Activated T-cell treated with anti-CD3 and anti-CD28 coated beads, Interleukin-2, amount 50 U/mL, for 48 hours (primary cell): ENCODE measurements at regions not wholly inside any gene's neighbourhood (a gene's known extent, or its start where the extent isn't known, plus 50 kb on each side); places are given as distances from the start of the nearest gene placed in this dataset.
"Not testable (repeated sequence)": the region's sequence is repeated elsewhere in the genome, so short reads cannot be mapped to it uniquely, and the experiment has no call there.

ENCODE experiments used
- DNase-seq, 2 experiments: peaks; one replicate each; pipeline ENCODE4 v3.0.0-alpha.2; 2020

DNA sequence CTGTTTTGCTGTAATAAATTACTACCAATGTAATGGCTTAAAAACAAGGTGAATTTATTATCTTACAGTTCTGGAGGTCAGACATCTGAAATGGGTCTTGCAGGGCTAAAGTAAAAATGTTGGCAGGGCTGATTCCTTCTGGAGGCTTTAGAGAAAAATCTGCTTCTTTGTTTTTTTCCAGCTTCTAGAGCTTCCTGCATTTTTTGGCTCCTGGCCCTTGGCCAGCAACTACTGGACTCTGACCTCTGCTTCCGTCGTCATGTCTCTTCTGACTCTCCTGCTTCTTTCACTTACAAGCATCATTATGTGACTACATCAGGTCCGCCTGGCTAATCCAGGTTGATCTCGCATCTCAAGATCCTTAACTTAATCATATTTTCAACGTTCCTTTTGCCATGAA lies 350.9 kb downstream of the S1PR1 start:
- no peak for DNase-seq

DNA sequence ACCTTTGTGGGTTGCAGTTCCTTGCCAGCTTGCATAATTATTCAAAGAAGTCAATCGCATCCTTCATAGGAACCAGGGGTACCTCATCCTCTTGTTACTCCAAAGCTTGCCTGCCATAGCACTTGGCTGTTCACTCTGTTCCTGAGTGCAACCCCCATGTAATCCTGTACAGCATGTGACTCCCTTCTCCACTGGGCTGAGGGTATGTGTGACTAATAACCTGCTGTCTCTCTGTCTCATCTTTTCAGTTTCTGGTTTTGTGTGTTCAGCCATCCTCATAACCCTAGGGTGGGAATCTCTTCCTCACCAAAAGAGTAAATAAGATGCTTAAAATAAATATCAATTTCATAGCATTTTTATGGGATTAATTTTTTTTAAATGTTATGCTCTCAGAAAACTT lies 351.9 kb downstream of the S1PR1 start:
- DNase-seq, result no peak

DNA sequence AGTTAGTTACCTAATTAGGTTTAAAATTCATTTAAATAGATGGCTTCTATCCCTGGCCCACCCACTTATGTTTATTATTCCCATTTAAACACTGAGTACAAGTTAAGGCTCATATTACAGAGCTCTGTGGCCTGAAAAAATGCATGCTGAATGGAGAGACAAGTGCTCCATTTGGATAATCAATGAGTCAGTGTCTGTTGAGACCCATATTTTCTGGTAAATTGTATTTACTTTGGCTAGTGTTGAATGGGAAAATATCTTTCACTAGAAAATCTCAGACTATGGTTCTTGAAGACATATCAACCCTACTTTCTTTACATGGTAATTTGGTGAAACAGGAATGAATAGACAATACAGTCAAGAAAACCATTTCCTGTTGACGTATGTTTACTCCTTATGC lies 356.0 kb downstream of the S1PR1 start:
- no peak for DNase-seq

DNA sequence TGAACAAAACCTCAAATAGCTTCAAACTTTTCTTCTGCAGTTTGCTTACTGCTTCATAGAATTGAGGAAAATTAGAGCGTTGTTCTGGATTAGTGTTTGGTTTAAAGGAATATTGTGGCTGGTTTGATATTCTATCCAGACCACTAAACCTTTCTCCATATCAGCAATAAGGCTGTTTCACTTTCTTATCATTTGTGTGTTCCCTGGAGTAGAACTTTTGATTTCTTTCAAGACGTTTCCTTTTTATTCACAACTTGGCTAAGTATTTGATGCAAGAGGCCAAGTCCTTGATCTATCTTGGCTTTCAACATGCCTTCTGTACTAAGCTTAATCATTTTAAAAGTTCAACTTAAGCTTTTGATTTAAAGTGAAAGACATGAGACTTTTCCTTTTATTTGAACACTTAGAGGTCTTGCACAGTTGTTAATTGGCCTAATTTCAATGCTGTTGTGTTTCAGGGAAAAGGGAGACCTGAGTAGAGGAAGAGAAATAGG lies 359.1 kb downstream of the S1PR1 start:
- no peak for DNase-seq

DNA sequence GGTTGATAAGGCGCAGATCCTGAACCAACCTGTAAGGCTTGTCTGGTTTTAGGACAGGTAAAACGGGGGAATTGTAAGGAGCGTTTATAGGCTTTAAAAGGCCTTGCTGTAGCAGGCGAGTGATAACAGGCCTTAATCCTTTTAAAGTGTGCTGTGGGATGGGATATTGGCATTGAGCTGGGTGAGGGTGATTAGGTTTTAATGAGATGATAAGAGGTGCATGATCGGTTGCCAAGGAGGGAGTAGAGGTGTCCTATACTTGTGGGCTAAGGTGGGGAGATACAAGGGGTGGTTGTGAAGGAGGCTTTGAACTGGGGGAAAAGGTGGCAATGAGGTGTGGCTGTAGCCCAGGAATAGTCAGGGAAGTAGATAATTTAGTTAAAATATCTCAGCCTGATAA lies 363.8 kb downstream of the S1PR1 start:
- not testable (repeated sequence) for DNase-seq

DNA sequence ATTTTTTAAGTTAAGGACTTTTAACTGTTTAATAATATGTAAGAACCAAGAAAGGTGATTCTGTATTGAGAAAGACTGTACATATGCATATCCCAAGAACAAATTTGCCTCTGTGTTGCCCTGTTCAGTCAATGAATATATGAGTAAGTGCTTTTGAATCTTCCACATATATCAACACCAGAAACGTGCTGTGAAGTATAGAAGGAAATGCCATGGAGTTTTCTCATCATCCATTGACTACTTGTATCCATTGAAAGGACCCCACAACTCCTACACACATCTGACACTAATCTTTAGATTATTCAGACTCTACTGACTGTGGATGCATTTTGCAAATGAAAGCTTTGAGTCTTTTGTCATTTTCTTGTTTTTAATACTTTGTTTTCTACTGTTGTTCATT lies 366.9 kb downstream of the S1PR1 start:
- DNase-seq, result no peak

DNA sequence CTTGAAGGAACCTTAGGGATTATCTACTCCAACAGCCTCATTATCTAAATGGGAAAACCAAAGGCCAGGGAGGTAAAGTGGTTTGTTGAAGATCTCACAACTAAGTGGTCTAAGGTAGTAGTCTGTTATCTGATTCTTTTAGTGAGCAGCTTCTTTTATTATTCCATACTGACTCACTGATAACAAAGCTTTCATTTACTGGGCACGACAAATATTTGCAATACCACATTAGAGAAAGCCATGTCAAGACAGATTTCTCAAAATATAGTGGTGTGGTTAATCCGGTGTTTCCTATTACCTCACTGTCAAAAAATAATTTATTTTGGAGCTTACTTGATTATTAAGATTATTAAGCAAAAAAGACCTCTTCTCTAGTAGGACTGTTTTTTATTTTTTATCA lies 369.1 kb downstream of the S1PR1 start:
- DNase-seq, result no peak

DNA sequence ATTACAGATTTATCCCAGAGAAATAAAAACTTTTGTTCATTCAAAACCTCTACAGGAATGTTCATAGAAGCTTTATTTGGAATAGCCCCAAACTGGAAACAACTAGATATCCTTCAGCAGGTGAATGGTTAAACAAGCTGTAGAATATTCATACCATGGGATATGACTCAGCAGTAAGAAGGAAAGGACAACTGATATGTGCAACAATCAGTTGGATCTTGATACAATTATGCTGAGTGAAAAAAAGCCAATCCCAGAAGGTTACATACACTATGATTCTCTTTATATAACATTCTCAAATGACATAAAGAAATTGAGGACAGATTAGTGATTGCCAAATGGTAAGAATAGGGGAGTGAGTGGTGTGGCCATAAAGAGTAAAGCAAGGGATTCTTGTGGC lies 376.7 kb downstream of the S1PR1 start:
- no peak for DNase-seq

DNA sequence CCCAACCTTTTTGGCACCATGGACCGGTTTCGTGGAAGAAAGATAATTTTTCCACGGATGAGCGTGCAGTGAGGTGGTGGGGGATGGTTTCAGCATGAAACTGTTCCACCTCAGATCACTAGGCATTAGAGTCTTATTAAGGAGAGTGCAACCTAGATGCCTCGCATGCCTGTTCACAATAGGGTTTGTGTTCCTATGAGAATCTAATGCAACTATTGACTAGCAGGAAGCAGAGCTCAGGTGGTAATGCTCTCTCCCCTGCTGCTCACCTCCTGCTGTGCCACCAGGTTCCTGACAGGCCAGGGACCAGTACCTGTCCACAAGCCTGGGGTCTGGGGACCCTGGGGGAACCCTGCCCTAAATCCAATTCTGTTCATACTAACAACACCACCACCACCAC lies 377.8 kb downstream of the OLFM3 start:
- DNase-seq, result no peak

DNA sequence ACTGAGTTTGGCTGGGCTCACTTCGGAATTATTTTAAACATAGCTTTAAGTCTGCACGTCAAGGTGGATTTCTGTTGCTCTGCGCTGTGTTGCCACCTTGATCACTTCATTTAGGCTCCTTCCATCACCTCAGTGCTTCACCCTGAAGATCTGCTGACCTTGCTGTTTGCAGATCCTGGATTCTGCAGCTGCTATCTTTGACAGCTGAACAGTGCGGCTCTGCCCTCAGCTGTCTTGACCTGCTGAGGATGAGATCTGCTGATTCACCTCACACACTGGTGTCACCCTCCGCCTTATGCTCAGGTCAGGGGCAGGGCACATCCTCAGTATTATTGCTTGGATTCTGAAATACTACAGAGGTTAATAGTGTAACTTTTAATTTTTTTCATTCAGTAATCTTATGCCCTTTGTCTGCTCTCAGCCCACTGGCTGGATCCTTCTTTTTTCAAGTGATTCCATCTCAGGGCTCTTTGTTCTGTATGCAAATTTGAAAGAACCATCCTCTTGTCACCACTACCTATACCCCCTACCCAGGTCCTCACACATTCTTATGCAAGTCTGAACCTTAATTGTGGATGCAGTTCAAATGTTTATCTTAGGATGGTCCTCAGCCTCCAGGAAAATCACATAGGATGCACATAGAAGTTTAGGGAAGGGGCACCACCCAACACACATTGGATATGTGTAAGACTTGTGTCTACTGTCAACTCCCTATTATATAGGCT lies 364.0 kb downstream of the OLFM3 start:
- DNase-seq, result no peak

DNA sequence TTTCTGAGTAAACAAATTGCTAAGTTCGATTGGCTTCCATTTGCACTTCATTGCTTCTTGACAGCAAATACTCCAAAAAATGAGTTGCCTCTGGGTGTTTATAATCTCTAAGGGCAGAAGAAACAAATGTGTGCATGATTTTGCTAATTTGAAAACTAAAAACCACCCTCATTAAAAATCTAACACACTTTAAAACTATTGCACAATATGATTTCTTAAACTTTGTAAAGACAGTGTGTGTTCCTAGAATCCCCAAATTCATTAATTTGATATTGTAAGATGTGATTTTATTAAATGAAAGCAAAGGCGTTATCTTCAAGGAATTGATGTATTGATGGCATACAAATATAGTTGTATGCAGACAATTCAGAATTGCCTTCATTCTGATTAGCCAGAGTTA lies 350.9 kb downstream of the OLFM3 start:
- DNase-seq, result no peak

DNA sequence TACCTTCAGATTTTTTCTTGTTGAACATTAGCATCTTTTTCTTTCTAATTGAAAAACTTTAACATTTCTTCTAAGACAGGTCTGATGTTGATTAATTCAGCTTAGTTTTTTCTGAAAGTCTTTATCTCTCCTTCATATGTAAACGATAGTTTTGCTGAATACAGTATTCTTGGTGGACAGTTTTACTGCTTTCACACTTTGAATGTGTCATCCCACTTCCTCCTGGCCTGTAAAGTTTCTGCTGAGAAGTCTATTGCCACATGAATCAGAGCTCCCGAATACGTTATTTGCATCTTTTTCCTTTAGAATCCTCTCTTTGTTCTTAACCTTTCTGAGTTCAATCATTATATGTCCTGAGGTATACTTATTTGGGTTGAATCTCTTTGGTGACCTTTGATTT lies 344.2 kb downstream of the OLFM3 start:
- no peak for DNase-seq

DNA sequence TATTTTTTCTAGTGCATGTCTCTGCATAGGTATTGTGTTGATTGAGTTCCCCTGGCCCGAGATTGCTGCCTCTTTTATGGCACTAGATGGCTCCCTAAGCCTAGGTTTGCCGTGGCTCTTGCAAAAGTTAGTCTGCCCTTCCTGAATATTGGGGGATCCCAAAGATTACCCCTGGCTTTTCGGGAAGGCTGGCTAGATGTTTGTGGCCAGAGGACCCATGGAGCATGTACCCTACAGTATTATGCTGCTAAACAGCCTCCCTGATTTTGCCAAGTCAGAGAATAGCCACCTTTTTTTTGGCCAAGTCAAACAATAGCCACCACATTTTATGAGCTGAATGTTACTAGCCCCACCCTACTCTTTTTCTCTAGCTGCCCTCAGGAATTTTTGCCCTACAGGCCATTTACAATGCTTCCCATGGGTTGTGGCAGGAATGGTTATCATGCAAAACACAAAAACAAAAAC lies 343.2 kb downstream of the OLFM3 start:
- no peak for DNase-seq

DNA sequence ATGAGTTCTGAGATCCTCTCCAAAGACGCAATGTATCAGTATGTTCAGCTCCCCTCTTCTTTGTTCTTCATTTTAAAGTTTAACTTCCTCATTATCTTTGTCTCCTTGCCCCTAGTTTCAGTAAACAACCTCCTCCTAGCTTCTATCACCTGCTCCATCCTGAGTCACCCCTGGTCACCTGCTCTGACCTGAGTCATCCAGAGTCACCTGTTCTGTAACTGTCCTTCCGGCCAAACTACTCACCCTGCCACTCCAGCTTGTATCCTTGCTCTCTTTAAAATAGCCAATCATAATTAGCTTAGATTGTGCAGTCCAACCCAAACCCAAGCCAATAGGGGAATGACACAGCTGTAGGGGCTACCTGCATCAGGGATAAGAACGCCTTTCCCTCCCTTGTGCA lies 332.0 kb downstream of the OLFM3 start:
- DNase-seq, result no peak

DNA sequence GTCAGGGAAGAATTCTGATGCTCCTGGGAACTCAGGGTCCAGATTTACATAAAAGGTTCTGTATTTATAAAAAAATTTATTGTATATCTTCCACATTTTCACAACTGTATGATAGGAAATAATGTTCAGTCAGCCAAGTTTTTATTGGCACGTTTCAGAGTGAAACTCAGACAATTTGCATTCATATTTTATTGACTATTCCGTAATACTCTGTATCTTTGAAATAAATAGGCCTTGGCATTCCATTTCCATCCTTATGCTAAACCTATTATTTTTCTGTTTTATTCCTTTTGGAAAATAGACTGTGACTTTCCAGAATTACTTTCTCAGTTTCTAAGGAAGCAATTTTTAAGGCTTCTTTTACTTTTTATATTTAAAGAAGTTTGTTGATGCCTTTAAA lies 329.0 kb downstream of the OLFM3 start:
- DNase-seq, result no peak

DNA sequence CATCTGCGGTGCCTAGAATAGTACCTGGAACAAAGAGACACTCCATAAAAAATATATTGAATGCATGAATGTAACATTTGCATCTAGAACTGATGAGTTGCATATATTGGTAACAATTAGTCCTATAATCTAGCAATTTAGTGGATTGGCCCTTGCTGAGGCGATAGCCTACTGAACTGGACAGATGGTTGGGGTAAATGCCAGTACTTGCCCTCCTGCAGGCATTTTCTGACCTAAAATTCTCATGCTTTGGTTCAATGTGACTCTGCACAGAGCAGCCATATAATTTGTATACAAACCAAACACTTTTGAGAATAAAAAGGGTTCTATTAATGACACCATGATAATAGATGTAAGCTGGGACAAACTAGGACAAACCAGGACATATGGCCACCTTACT lies 313.6 kb downstream of the OLFM3 start:
- DNase-seq, result no peak

DNA sequence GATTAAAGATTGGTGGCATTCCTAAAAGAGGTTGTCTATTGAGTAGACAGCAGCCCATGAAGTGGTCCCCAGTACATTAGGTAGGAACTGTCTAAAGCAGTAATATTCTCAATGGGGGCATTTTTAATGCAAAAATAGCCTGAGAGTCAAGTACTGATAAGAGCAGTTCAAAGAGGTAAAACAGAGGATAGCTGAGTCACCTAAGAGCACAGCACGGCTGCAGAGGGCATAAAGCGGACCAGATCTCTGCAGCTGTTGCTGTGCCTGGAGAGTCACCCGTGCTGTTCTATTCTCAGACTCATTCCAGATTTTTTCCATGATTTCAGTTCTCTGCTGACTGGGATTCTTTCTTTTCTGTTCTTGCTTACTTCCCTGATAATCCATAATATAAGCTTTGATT lies 313.2 kb downstream of the OLFM3 start:
- DNase-seq, result no peak

DNA sequence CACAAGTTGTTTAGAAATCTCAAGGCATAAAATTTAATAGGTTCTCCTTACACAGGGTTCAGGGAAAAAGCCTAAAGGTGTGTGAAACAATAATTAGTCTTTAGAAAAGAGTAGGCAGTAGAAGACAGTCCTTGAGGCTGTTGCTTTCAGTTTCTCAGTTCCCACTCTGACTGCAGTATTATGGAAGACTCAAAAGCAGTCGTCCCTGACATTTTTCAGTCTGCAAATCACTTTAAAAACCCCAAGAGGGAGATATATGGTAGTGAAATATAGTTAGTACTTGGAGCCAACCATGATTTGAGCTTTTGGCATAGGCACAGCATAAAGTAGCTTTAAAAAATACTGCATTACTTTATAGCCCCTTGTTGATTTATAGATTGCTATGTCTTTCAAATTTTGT lies 299.7 kb downstream of the OLFM3 start:
- DNase-seq, result no peak

DNA sequence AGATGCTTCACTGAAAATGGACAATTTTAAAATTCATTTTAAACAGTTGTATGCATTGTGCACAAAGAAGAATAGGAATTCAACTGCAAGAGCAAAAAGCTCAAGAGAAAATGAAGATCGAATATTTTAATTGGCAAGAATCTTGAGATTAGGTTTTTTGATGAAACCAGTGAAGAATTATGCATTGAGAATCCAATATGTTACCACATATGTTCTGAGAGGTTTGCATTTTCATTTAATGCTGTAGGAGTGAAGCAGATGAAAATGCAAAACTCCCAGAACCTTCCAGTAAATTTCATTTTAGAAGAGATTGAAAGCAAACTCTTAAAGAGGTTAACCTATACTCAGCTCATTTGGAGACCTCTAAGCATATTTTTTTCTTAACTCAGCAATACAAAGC lies 298.0 kb downstream of the OLFM3 start:
- no peak for DNase-seq

DNA sequence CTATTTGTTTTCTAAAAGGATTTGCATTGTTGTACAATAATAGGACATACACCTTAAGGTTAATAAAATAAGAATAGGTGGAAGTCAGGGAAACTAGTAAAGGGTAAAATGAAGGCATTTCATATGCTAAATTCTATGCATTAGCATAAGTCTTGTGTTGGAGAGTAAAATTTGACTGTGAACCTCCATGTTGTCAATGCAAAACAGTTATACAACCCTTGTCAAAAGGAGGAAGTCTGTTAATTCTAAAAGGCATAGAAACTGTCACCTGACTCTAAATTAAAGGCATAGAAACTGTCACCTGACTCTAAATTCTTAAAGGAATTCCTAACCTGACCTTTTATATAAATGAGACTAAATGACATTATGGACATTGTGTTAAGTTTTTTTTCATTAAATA lies 291.8 kb downstream of the OLFM3 start:
- no peak for DNase-seq

DNA sequence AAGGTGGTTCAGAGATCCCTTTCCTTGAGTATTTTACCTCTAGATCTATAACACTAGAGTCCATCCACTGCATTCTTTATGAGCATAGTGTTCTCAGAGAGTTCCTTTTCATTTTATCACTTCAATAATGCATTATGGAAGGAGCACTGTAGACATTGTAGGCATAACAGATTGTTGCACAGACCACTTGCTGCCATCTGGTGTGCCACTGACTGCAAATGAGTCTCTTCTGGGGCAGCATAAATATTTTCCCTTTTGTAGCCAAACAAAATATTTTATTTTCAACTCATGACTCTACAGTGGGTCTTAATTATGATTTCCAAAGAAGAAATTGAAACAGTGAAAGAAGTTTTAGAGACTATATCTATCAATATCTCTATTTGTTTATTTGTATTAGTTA lies 290.4 kb downstream of the OLFM3 start:
- DNase-seq, result no peak

DNA sequence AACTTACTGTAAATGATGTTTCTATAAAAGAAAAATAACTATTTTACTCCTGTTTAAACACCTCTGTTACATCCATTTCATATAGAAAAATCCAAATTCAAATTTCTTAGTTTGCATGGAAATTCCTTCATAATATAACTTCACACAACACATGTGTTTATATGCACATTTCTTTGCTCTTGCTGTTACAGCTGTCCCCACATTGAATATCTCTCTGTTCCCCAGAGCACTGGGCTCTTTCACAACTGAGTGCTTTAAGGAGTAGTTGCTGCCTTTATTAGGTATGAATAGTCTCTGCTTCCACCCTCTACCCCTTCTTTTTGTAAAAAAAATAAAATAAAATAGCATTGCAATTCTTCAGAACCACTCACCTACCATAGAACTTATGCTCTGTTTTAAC lies 287.0 kb downstream of the OLFM3 start:
- no peak for DNase-seq

DNA sequence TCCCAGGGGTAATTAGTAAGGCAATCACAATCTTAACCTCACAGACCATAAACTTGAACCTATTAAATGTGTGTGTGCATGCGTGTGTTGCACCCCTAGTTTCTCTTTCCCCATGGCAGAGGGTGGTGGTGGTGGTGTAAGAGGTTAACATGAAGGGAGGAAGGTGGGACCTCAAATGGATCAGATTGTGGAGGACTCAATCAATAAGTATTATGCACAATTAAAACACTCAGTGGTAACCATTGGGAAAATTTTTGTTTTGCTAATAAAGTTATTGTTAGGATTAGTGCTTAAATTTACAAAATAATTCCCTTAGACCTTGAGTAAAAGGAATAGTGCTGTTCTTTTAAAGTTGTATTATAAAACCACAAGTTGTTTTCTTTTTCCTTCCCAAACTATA lies 283.0 kb downstream of the OLFM3 start:
- DNase-seq, result no peak

DNA sequence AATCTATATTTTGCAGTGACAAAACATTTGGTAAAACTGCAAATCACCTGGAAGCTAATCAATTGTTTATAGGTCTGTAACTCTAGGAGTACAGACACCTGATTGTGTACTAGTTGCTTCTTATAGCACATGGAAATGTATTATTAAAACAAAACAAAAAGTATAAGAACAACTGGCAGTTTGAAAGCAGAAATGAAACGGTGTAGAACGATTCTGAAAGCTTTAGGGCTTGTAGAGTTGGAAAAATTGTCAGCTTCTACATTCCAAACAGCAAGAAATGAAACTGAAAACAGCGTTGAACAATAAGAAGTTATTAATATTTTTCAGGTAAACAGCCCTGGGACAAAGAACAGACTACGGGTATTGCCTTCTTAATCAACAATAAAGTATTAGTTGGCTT lies 273.3 kb downstream of the OLFM3 start:
- DNase-seq, result no peak

DNA sequence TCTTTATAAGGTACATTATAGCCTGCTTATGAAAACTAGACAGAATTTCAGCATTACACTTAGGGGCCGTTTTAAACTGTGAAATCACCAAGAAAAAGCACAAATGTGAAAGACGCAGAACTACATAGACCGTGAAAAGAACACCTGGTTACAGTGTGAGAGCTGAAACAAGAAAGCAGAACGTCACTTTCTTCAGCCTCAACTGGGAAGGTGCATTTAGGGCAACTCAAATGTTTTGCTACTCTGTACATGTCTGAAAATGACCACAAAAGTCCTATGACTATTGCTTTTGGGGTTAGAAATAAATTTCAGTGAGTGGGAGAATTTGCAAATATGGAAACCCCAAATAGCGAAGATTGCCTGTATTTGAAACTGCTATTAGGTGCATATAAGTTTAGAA lies 268.7 kb downstream of the OLFM3 start:
- DNase-seq, result no peak
